ENCODE measurements at regions not wholly inside any gene's neighbourhood (a gene's known extent, or its start where the extent isn't known, plus 50 kb on each side); places are given as distances from the start of the nearest gene placed in this dataset.

GRCh38 chr19:30224689-30225606 lies 147.2 kb upstream of the ZNF536 start:
- H3K4me3 Mint-ChIP-seq = peak overlapping the region; percentile 50
- H3K9me3 Mint-ChIP-seq = no peaks in the 10 kb centered on the region
- no peak for DNase-seq
- ATAC-seq (ENCODE audit: low read depth) = no peak
- H3K4me1 Mint-ChIP-seq = peaks cover 38% of the 10 kb centered on the region
- ChIA-PET CTCF (no interaction called here), POLR2A (no interaction called here)
- intact Hi-C loops (cut with micrococcal nuclease) = loop anchor here (5.0 to 10.0 kb wide), 3 partner anchors 70 to 280 kb away; partner anchors contain the start of gene URI1
- H3K27me3 Mint-ChIP-seq = peaks cover 50% of the 10 kb centered on the region
- H3K36me3 Mint-ChIP-seq (ENCODE audit: low read depth) = no peaks in the 10 kb centered on the region
- peak overlapping the region; percentile 27 for H3K27ac Mint-ChIP-seq
- no peak for TF ChIP-seq CTCF (IDR thresholded peaks at IDR 0.05)

- Mint-ChIP-seq H3K4me3 (peak overlapping the region; percentile 63), H3K27me3 (peaks cover 56% of the 10 kb centered on the region), H3K27ac (no peak overlapping the region), H3K4me1 (peaks cover 38% of the 10 kb centered on the region), H3K9me3 (no peaks in the 10 kb centered on the region), H3K36me3 (ENCODE audit: low read depth) (no peaks in the 10 kb centered on the region)
- no peak for DNase-seq
- ATAC-seq (ENCODE audit: low read depth) = no peak
- POLR2A ChIA-PET = interaction anchor here (0.6 kb wide), 1 partner anchor 402 kb away, joined by 5 read pairs; no protein-coding TSS in a partner anchor
- TF ChIP-seq CTCF (IDR thresholded peaks at IDR 0.05) = no peak
- intact Hi-C loops (cut with micrococcal nuclease) = loop anchor here (10.0 kb wide), 2 partner anchors 71 to 281 kb away; partner anchors contain the start of gene URI1
- CTCF ChIA-PET = no interaction called here
Measured at GRCh38 chr19:30225676-30226463, 146.3 kb upstream of the ZNF536 start.

- ATAC-seq (ENCODE audit: low read depth) = no peak
- no peak for DNase-seq
- TF ChIP-seq CTCF (IDR thresholded peaks at IDR 0.05) = no peak
- Mint-ChIP-seq H3K4me1 (peaks cover 38% of the 10 kb centered on the region), H3K36me3 (ENCODE audit: low read depth) (no peaks in the 10 kb centered on the region), H3K27ac (no peak overlapping the region), H3K27me3 (peaks cover 56% of the 10 kb centered on the region), H3K9me3 (no peaks in the 10 kb centered on the region), H3K4me3 (peak overlapping the region; percentile 78)
- intact Hi-C loops (cut with micrococcal nuclease) = loop anchor here (10.0 kb wide), 2 partner anchors 72 to 282 kb away; partner anchors contain the start of gene URI1
- ChIA-PET POLR2A (no interaction called here), CTCF (no interaction called here)
Measured at GRCh38 chr19:30226464-30227011, 145.6 kb upstream of the ZNF536 start.

- ChIA-PET POLR2A (no interaction called here), CTCF (no interaction called here)
- Mint-ChIP-seq H3K27me3 (peaks cover 53% of the 10 kb centered on the region), H3K9me3 (no peaks in the 10 kb centered on the region), H3K27ac (no peak overlapping the region), H3K36me3 (ENCODE audit: low read depth) (no peaks in the 10 kb centered on the region), H3K4me3 (peak overlapping the region; percentile 78), H3K4me1 (peaks cover 36% of the 10 kb centered on the region)
- peak; percentile 18 for ATAC-seq (ENCODE audit: low read depth)
- DNase-seq = no peak
- no peak for TF ChIP-seq CTCF (IDR thresholded peaks at IDR 0.05)
- intact Hi-C loops (cut with micrococcal nuclease) = loop anchor here (10.0 kb wide), 2 partner anchors 72 to 282 kb away; partner anchors contain the start of gene URI1
Measured at GRCh38 chr19:30227012-30227621, 145.1 kb upstream of the ZNF536 start.
